HFFc6 (cell line): ENCODE measurements at regions not wholly inside any gene's neighbourhood (a gene's known extent, or its start where the extent isn't known, plus 50 kb on each side); places are given as distances from the start of the nearest gene placed in this dataset.

Source experiments
- DNase-seq: peaks from one replicate; pipeline ENCODE4 v3.0.0-alpha.2; 2018
- H3K27ac Mint-ChIP-seq: 2 replicates; pipeline ENCODE4 v1.8.0; 2020; ENCODE audit warnings: mild to moderate bottlenecking, mixed read lengths
- H3K27me3 Mint-ChIP-seq: 2 replicates; pipeline ENCODE4 v1.8.0; 2021; ENCODE audit warnings: mild to moderate bottlenecking, moderate library complexity, mixed read lengths; ENCODE audit not compliant: insufficient read depth
- H3K36me3 Mint-ChIP-seq: 2 replicates; pipeline ENCODE4 v1.8.0; 2021; ENCODE audit warnings: low read depth, mixed read lengths
- H3K4me1 Mint-ChIP-seq: 2 replicates; pipeline ENCODE4 v1.8.0; 2020; ENCODE audit warnings: low read depth, mixed read lengths
- H3K4me3 Mint-ChIP-seq: 2 replicates; pipeline ENCODE4 v1.8.0; 2020; ENCODE audit warnings: mild to moderate bottlenecking, moderate library complexity, mixed read lengths
- H3K9me3 Mint-ChIP-seq: 2 replicates; pipeline ENCODE4 v1.8.0; 2020; ENCODE audit warnings: mild to moderate bottlenecking, mixed read lengths
- CTCF ChIP-seq: fragments of 200-600 bp; sonication (generic); IDR thresholded peaks from 2 replicates; pipeline ENCODE4 v1.5.0; 2021; ENCODE audit warnings: antibody characterized with exemption, mild to moderate bottlenecking

- Mint-ChIP-seq H3K9me3 (no peaks in the 10 kb centered on the region), H3K36me3 (no peaks in the 10 kb centered on the region), H3K27me3 (peaks cover 2% of the 10 kb centered on the region), H3K4me3 (peak overlapping the region; percentile 79), H3K4me1 (peaks cover 72% of the 10 kb centered on the region), H3K27ac (peak overlapping the region; percentile 87)
- no peak for TF ChIP-seq CTCF
- DNase-seq = peak; percentile 96
Measured at GRCh38 chr21:35256468-35256988, 207.4 kb upstream of the RUNX1 start.

DNA sequence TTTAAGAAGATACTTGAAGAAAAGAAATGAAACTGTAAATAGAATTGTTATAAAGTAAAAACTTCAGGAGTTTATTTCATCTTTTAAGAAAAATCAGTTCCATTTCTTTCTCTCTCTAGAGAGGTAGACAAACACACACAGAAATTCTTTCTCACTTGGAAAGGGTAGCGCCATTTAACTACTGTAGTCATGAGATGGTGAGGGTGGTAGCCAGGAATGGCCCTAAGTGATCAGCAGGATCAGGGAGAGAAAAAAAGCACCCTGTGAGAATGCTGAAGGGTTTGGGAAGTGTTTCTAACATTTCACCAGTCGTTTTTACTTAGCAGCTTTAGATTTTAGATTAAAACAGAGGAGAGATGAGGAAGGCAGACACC lies 205.7 kb upstream of the RUNX1 start:
- peak overlapping the region; percentile 81 for H3K27ac Mint-ChIP-seq
- no peak for TF ChIP-seq CTCF
- DNase-seq = no peak
- peaks cover 75% of the 10 kb centered on the region for H3K4me1 Mint-ChIP-seq
- H3K4me3 Mint-ChIP-seq = peak overlapping the region; percentile 69; the same call in 1 of the 2 replicates
- peaks cover 10% of the 10 kb centered on the region for H3K36me3 Mint-ChIP-seq
- peaks cover 2% of the 10 kb centered on the region for H3K27me3 Mint-ChIP-seq
- H3K9me3 Mint-ChIP-seq = peaks cover 9% of the 10 kb centered on the region

GRCh38 chr21:35254006-35254764 lies 205.1 kb upstream of the RUNX1 start:
- Mint-ChIP-seq H3K27me3 (peaks cover 2% of the 10 kb centered on the region), H3K9me3 (peaks cover 9% of the 10 kb centered on the region), H3K27ac (peak overlapping the region; percentile 81), H3K4me1 (peaks cover 75% of the 10 kb centered on the region), H3K4me3 (peak overlapping the region; percentile 69), H3K36me3 (peaks cover 10% of the 10 kb centered on the region)
- no peak for TF ChIP-seq CTCF
- peak; percentile 82 for DNase-seq

- Mint-ChIP-seq H3K4me3 (no peak overlapping the region), H3K4me1 (peaks cover 67% of the 10 kb centered on the region), H3K36me3 (peaks cover 14% of the 10 kb centered on the region), H3K9me3 (peaks cover 9% of the 10 kb centered on the region), H3K27me3 (peaks cover 2% of the 10 kb centered on the region), H3K27ac (peak overlapping the region; percentile 27; the same call in 1 of the 2 replicates)
- DNase-seq = peak; percentile 73
- TF ChIP-seq CTCF = no peak
Measured at GRCh38 chr21:35252831-35253230, 203.7 kb upstream of the RUNX1 start.

DNA sequence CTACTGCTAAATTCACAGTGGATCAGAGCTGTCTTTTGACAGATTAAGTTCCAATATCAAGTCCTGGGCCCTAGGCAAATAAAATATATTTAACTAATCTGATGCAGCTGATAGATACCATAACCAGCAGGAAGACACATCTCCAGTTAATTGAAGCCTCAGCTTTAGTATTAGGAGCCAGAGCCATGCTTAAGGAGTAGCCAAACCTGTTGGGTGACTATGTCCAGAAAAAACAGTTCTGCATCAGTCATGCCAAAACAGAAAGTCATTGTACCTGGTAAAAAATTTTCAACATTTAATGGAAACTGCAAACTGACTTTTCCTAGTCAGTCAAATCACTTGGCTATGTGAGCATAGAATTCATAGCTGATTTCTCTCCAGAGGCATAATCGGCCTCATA lies 200.5 kb upstream of the RUNX1 start:
- Mint-ChIP-seq H3K27ac (no peak overlapping the region), H3K36me3 (peaks cover 14% of the 10 kb centered on the region), H3K4me3 (no peak overlapping the region), H3K27me3 (peaks cover 5% of the 10 kb centered on the region), H3K4me1 (peaks cover 35% of the 10 kb centered on the region), H3K9me3 (peaks cover 9% of the 10 kb centered on the region)
- DNase-seq = no peak
- no peak for TF ChIP-seq CTCF
